Type B pancreatic cell (in vitro differentiated cells): ENCODE measurements at regions not wholly inside any gene's neighbourhood (a gene's known extent, or its start where the extent isn't known, plus 50 kb on each side); places are given as distances from the start of the nearest gene placed in this dataset.

Experiments used
- DNase-seq: peaks from one replicate; pipeline ENCODE4 v3.0.0; 2021; ENCODE audit warnings: mixed read lengths; ENCODE audit not compliant: unreplicated experiment; ENCODE audit errors: extremely low spot score
- H3K27ac Mint-ChIP-seq: 2 replicates; pipeline ENCODE4 v1.8.0; 2021; ENCODE audit warnings: mild to moderate bottlenecking, mixed read lengths
- H3K27me3 Mint-ChIP-seq: 2 replicates; pipeline ENCODE4 v1.8.0; 2021; ENCODE audit warnings: mixed read lengths
- H3K36me3 Mint-ChIP-seq: 2 replicates; pipeline ENCODE4 v1.8.0; 2021; ENCODE audit warnings: mixed read lengths
- H3K4me1 Mint-ChIP-seq: one replicate; pipeline ENCODE4 v1.8.0; 2021; ENCODE audit warnings: mixed read lengths; ENCODE audit not compliant: unreplicated experiment
- H3K4me3 Mint-ChIP-seq: 2 replicates; pipeline ENCODE4 v1.8.0; 2021; ENCODE audit warnings: mild to moderate bottlenecking, mixed read lengths
- H3K9me3 Mint-ChIP-seq: 2 replicates; pipeline ENCODE4 v1.8.0; 2021; ENCODE audit warnings: mixed read lengths
- TF ChIP-seq, protein P1 (sequence below): fragments of 200-600 bp; sonication (generic); conservative IDR thresholded peaks from 2 replicates; pipeline ENCODE4 v1.5.0; 2021; ENCODE audit warnings: antibody characterized with exemption, mild to moderate bottlenecking

DNA sequence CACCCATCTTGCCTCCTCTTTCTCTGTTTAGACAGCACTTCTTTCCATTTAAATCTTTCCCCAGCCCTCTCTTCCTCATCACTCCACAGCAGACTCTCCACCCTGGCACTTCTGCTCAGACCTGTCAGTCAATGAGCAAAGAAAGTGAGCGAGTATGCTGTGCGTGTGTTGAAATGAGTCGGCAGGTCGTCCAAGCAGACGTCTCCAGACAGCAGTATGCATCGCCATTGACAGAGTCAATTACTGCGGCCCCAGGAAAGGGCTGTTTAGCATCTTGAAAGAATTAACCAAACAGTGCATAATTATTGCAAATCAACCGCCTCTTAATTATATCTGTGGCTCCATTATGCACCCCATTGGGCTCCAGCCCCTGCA, 54.8 kb upstream of the KCNG1 start:
- no peak overlapping the region for H3K27ac Mint-ChIP-seq
- H3K4me1 Mint-ChIP-seq, result peaks cover 42% of the 10 kb centered on the region
- no peak overlapping the region for H3K4me3 Mint-ChIP-seq
- H3K9me3 Mint-ChIP-seq, result no peaks in the 10 kb centered on the region
- no peak for DNase-seq
- TF ChIP-seq, protein P1, sequence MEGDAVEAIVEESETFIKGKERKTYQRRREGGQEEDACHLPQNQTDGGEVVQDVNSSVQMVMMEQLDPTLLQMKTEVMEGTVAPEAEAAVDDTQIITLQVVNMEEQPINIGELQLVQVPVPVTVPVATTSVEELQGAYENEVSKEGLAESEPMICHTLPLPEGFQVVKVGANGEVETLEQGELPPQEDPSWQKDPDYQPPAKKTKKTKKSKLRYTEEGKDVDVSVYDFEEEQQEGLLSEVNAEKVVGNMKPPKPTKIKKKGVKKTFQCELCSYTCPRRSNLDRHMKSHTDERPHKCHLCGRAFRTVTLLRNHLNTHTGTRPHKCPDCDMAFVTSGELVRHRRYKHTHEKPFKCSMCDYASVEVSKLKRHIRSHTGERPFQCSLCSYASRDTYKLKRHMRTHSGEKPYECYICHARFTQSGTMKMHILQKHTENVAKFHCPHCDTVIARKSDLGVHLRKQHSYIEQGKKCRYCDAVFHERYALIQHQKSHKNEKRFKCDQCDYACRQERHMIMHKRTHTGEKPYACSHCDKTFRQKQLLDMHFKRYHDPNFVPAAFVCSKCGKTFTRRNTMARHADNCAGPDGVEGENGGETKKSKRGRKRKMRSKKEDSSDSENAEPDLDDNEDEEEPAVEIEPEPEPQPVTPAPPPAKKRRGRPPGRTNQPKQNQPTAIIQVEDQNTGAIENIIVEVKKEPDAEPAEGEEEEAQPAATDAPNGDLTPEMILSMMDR, result no peak
- peaks cover 17% of the 10 kb centered on the region for H3K27me3 Mint-ChIP-seq
- H3K36me3 Mint-ChIP-seq, result no peaks in the 10 kb centered on the region

DNA sequence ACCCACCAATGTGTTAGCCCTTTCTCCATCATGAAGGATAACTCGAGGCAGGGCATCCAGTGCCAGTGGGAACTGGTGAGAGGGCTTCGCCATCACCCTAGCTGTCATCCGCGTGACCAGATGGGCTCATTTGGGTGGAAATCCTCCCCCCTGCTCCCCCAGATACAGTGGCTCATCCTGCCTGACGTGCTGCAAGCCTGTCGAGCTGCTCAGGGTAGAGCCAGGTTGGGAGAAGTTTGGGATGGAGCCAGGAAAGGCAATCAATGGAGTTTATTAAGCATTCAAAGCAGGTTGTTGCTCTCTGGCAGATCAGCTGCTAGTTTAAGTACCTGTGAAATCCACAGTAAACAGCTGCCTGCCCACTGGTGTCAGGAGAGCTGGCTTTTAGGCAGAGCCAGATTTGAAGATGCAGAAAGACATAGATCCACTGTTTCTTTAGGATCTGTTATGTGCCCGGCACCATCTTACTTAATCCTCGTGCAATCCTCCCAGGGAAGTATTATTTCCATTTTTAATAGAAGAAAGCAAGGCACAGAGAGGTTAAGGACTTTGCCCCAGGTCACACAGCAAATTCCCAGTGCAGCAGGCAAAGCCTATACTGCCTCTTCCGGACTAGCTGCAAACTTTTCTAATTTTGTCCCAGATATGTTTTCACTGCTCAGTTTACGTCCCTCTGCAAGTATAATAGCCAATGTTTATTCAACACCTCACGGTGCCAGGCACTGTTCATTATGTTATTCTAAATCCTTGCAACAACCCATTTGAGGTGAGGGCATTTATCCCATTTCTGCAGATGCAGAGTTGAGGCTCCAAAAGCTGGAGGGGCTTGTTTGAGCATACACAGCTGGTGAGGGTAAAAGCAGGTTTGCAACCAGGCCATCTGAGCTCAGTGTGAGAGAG, 54.1 kb upstream of the KCNG1 start:
- Mint-ChIP-seq H3K27me3 (peaks cover 14% of the 10 kb centered on the region), H3K36me3 (no peaks in the 10 kb centered on the region), H3K4me1 (peaks cover 42% of the 10 kb centered on the region), H3K9me3 (no peaks in the 10 kb centered on the region), H3K4me3 (no peak overlapping the region), H3K27ac (no peak overlapping the region)
- no peak for DNase-seq
- TF ChIP-seq, protein P1, result no peak

DNA sequence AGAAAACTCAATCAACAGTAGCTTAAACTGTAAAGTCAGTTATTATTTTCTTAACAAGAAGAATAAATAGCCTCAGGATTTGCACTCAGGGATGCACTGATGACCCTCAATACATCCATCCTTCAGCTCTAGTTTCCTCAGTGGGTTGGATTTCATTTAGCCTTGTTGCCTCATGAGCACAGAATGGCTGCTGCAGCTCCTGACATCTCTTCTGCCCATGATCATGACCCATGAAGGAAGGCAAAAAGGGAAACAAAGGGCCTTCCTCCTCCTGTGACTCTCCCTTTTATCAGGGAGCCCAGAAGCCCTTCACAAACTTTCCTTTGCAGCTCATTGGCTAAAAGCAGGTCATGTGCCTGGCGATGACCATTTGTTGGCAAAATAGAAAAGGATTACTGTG, 51.2 kb upstream of the KCNG1 start:
- H3K27me3 Mint-ChIP-seq, result peaks cover 16% of the 10 kb centered on the region
- TF ChIP-seq, protein P1, result no peak

More for the DNA sequence above, 51.2 kb upstream of the KCNG1 start:
- Mint-ChIP-seq H3K9me3 (no peaks in the 10 kb centered on the region), H3K36me3 (no peaks in the 10 kb centered on the region), H3K4me3 (no peak overlapping the region), H3K4me1 (peaks cover 34% of the 10 kb centered on the region), H3K27ac (no peak overlapping the region)
- no peak for DNase-seq
